Prostate gland (tissue), 2 donors: ENCODE measurements at regions not wholly inside any gene's neighbourhood (a gene's known extent, or its start where the extent isn't known, plus 50 kb on each side); places are given as distances from the start of the nearest gene placed in this dataset.

ENCODE experiments used
- POLR2A ChIP-seq: fragments of 450-650 bp; IDR thresholded peaks from one replicate; pipeline ENCODE4 v1.6.1; 2016; ENCODE audit warnings: antibody characterized with exemption, mild to moderate bottlenecking
- POLR2AphosphoS5 ChIP-seq: sonication (generic); formaldehyde crosslinking; IDR thresholded peaks from one replicate; pipeline ENCODE4 v1.6.1; 2017; ENCODE audit warnings: antibody characterized with exemption
- TF ChIP-seq, protein P1 (sequence below), 4 experiments: fragments of 200-600 bp in 2 of 4; fragments of 450-650 bp in 2 of 4; sonication (generic) in 2 of 4; IDR thresholded peaks; 1 replicate in 3 of 4; 2 replicates in 1 of 4; pipeline ENCODE4 v1.5.1; 2016 to 2019; ENCODE audit warnings: antibody characterized with exemption in 4 of 4, mild to moderate bottlenecking in 2 of 4, moderate library complexity in 2 of 4

DNA sequence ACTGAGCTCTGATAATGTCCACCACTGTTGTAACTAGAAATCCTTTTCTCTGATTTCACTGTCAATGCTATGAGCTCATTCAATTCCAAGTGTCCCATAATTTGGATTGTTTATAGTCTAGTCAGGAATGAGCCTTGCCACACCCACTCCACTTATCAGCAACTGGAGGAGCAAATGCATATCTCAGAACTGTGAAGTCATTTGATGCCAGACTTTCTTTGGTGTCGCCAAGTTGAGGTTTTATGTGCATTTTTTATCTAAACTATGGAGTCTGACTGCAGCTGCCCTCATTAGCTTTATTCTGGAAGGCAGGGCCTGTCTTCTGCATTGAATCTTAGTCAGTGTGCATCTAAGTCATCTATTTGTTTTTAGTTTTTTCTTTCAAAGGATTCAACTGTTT lies 361.3 kb downstream of the PMP22 start:
- TF ChIP-seq, protein P1, sequence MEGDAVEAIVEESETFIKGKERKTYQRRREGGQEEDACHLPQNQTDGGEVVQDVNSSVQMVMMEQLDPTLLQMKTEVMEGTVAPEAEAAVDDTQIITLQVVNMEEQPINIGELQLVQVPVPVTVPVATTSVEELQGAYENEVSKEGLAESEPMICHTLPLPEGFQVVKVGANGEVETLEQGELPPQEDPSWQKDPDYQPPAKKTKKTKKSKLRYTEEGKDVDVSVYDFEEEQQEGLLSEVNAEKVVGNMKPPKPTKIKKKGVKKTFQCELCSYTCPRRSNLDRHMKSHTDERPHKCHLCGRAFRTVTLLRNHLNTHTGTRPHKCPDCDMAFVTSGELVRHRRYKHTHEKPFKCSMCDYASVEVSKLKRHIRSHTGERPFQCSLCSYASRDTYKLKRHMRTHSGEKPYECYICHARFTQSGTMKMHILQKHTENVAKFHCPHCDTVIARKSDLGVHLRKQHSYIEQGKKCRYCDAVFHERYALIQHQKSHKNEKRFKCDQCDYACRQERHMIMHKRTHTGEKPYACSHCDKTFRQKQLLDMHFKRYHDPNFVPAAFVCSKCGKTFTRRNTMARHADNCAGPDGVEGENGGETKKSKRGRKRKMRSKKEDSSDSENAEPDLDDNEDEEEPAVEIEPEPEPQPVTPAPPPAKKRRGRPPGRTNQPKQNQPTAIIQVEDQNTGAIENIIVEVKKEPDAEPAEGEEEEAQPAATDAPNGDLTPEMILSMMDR (IDR thresholded peaks at IDR 0.05): no peak
- TF ChIP-seq POLR2A: no peak
- no peak for TF ChIP-seq POLR2AphosphoS5
